Activated B cell treated with CpG ODN at 0.5 μM for 24 hours (primary cell): ENCODE measurements at regions not wholly inside any gene's neighbourhood (a gene's known extent, or its start where the extent isn't known, plus 50 kb on each side); places are given as distances from the start of the nearest gene placed in this dataset.

Experiments used
- ATAC-seq: fragments of 200-7000 bp; cut with Tn5 transposase; one replicate; pipeline ENCODE4 v1.10.0; 2021; ENCODE audit warnings: low read depth, mild to moderate bottlenecking, moderate library complexity
- CTCF ChIA-PET: fragments of 350-600 bp; sonication (Branson Sonifier 250); formaldehyde crosslinking; loops from one replicate; lab custom pipeline; 2021; ENCODE audit warnings: antibody characterized with exemption; lab: Charles Lee
- POLR2A ChIA-PET: fragments of 350-600 bp; sonication (Branson Sonifier 250); formaldehyde crosslinking; loops from one replicate; lab custom pipeline; 2021; ENCODE audit warnings: antibody characterized with exemption; lab: Charles Lee
- DNase-seq: peaks from one replicate; pipeline ENCODE4 v3.0.0; 2022
- H3K27ac Mint-ChIP-seq: one replicate; pipeline ENCODE4 v1.8.0; 2020; ENCODE audit warnings: mixed read lengths
- H3K27me3 Mint-ChIP-seq: one replicate; pipeline ENCODE4 v1.8.0; 2021; ENCODE audit warnings: mixed read lengths
- H3K36me3 Mint-ChIP-seq: one replicate; pipeline ENCODE4 v1.8.0; 2021; ENCODE audit warnings: low read depth, mixed read lengths
- H3K4me1 Mint-ChIP-seq: one replicate; pipeline ENCODE4 v1.8.0; 2021; ENCODE audit warnings: mixed read lengths
- H3K4me3 Mint-ChIP-seq: one replicate; pipeline ENCODE4 v1.8.0; 2020; ENCODE audit warnings: mild to moderate bottlenecking, mixed read lengths
- H3K9me3 Mint-ChIP-seq: one replicate; pipeline ENCODE4 v1.8.0; 2020; ENCODE audit warnings: mixed read lengths
- CTCF ChIP-seq: fragments of 200-600 bp; IDR thresholded peaks from one replicate; pipeline ENCODE4 v1.8.0; 2022; ENCODE audit warnings: antibody characterized with exemption, mild to moderate bottlenecking
- intact Hi-C: fragments of 100-400 bp; cut with micrococcal nuclease; formaldehyde crosslinking; loops from one replicate; pipeline ENCODE4 v1.15.1; 2024

- DNase-seq (no peak), ATAC-seq (no peak)
- ChIA-PET CTCF (interaction anchor here (1.3 kb wide), 1 partner anchor 205 kb away, joined by 4 read pairs; no protein-coding TSS in a partner anchor), POLR2A (no interaction called here)
- Mint-ChIP-seq H3K9me3 (no peaks in the 10 kb centered on the region), H3K36me3 (no peaks in the 10 kb centered on the region), H3K4me1 (peaks cover 3% of the 10 kb centered on the region), H3K4me3 (no peak overlapping the region), H3K27me3 (peaks cover 16% of the 10 kb centered on the region), H3K27ac (no peak overlapping the region)
- TF ChIP-seq CTCF = no peak
- intact Hi-C loops = no loop called here
Measured at GRCh38 chr3:193933451-193933850, 202.5 kb upstream of the HES1 start.

GRCh38 chr3:193935916-193936315 lies 200.0 kb upstream of the HES1 start:
- CTCF ChIA-PET = no interaction called here
- H3K27ac Mint-ChIP-seq = no peak overlapping the region
- DNase-seq = no peak

GRCh38 chr3:193938613-193939012 lies 197.3 kb upstream of the HES1 start:
- ChIA-PET CTCF (no interaction called here), POLR2A (no interaction called here)
- Mint-ChIP-seq H3K27ac (no peak overlapping the region), H3K4me3 (no peak overlapping the region), H3K4me1 (no peaks in the 10 kb centered on the region), H3K9me3 (no peaks in the 10 kb centered on the region), H3K36me3 (no peaks in the 10 kb centered on the region), H3K27me3 (peaks cover 9% of the 10 kb centered on the region)
- intact Hi-C loops = no loop called here
- TF ChIP-seq CTCF = no peak
- ATAC-seq = no peak
- no peak for DNase-seq

More at GRCh38 chr3:193935916-193936315, 200.0 kb upstream of the HES1 start:
- Mint-ChIP-seq H3K36me3 (no peaks in the 10 kb centered on the region), H3K4me3 (no peak overlapping the region), H3K27me3 (peaks cover 12% of the 10 kb centered on the region), H3K9me3 (no peaks in the 10 kb centered on the region), H3K4me1 (no peaks in the 10 kb centered on the region)
- intact Hi-C loops = no loop called here
- no peak for ATAC-seq
- POLR2A ChIA-PET = no interaction called here
- no peak for TF ChIP-seq CTCF

GRCh38 chr3:193939527-193939926 lies 196.4 kb upstream of the HES1 start:
- ChIA-PET POLR2A (no interaction called here), CTCF (interaction anchor here (1.9 kb wide), 1 partner anchor 376 kb away, joined by 4 read pairs; no protein-coding TSS in a partner anchor)
- H3K36me3 Mint-ChIP-seq = no peaks in the 10 kb centered on the region
- ATAC-seq (no peak), DNase-seq (no peak)
- H3K27me3 Mint-ChIP-seq = peaks cover 7% of the 10 kb centered on the region
- no peak overlapping the region for H3K4me3 Mint-ChIP-seq
- H3K27ac Mint-ChIP-seq = no peak overlapping the region
- no peak for TF ChIP-seq CTCF
- no peaks in the 10 kb centered on the region for H3K4me1 Mint-ChIP-seq
- intact Hi-C loops = no loop called here
- H3K9me3 Mint-ChIP-seq = no peaks in the 10 kb centered on the region

- intact Hi-C loops = no loop called here
- ChIA-PET CTCF (interaction anchor here (1.9 kb wide), 1 partner anchor 375 kb away, joined by 4 read pairs; no protein-coding TSS in a partner anchor), POLR2A (no interaction called here)
- H3K9me3 Mint-ChIP-seq = no peaks in the 10 kb centered on the region
- H3K36me3 Mint-ChIP-seq = no peaks in the 10 kb centered on the region
- no peaks in the 10 kb centered on the region for H3K4me1 Mint-ChIP-seq
- TF ChIP-seq CTCF = no peak
- H3K4me3 Mint-ChIP-seq = no peak overlapping the region
- ATAC-seq = no peak
- no peak for DNase-seq
- peaks cover 4% of the 10 kb centered on the region for H3K27me3 Mint-ChIP-seq
- H3K27ac Mint-ChIP-seq = no peak overlapping the region
Measured at GRCh38 chr3:193940526-193940925, 195.4 kb upstream of the HES1 start.
